ENCODE measurements at regions not wholly inside any gene's neighbourhood (a gene's known extent, or its start where the extent isn't known, plus 50 kb on each side); places are given as distances from the start of the nearest gene placed in this dataset.
"Not testable (repeated sequence)": the region's sequence is repeated elsewhere in the genome, so short reads cannot be mapped to it uniquely, and the experiment has no call there.

DNA sequence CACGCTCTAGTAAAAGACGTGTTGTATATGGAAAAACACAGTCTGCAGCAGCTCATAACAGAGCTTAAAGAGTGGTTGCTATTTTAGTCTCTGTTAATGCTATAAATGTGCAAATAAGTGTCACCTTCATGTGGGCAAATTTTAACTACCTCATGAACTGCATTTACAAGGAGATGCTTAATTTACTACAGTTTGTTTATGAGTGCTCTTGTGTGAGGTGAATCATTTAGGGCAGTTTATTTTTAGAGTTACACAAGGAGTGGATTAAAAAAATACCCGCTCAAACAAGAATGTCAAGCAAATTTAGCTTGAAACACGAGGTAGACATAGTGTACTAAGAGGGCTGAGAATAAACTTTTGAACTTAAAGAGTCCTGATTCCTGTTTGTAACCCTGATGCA is 579.0 kb downstream of the MFSD1 start:
- Histone ChIP-seq H3K4me3 (no peak overlapping the region), H3K9me3 (no peaks in the 10 kb centered on the region), H3K27ac (no peak overlapping the region), H3K4me1 (no peaks in the 10 kb centered on the region), H3K27me3 (no peaks in the 10 kb centered on the region), H3K36me3 (no peaks in the 10 kb centered on the region)
- TF ChIP-seq CTCF (IDR thresholded peaks at IDR 0.05) = no peak
- TF ChIP-seq EP300 (IDR thresholded peaks at IDR 0.05; ENCODE audit: low read depth) = no peak
- no peak for TF ChIP-seq POLR2AphosphoS5 (IDR thresholded peaks at IDR 0.05)
- TF ChIP-seq POLR2A (IDR thresholded peaks at IDR 0.05) = no peak
- no peak for DNase-seq
- in situ Hi-C loops (cut with MboI; ENCODE audit: low pct_ligation_motif_present in 1 of 4, low pct_unique_long_range_greater_than_20kb in 1 of 4, low sequenced_read_pairs in 3 of 4) = no loop called here
- WGBS, 2 donors (ENCODE audit: low coverage in 1 of 2) = 40 to 42% methylated on average over 4 of the region's 4 CpGs
- intact Hi-C loops (cut with DNase I; ENCODE audit: low total_unique reads) = no loop called here

GRCh38 chr3:159390656-159391212 is 588.9 kb downstream of the MFSD1 start:
- Histone ChIP-seq H3K4me1 (no peaks in the 10 kb centered on the region), H3K27me3 (no peaks in the 10 kb centered on the region), H3K9me3 (no peaks in the 10 kb centered on the region), H3K27ac (no peak overlapping the region), H3K36me3 (no peaks in the 10 kb centered on the region), H3K4me3 (no peak overlapping the region)
- 56 to 62% methylated on average over 1 of the region's 1 CpG for WGBS, 2 donors (ENCODE audit: low coverage in 1 of 2)
- in situ Hi-C loops (cut with MboI; ENCODE audit: low pct_ligation_motif_present in 1 of 4, low pct_unique_long_range_greater_than_20kb in 1 of 4, low sequenced_read_pairs in 3 of 4) = no loop called here
- TF ChIP-seq CTCF (IDR thresholded peaks at IDR 0.05) (no peak), POLR2AphosphoS5 (IDR thresholded peaks at IDR 0.05) (no peak), POLR2A (IDR thresholded peaks at IDR 0.05) (no peak), EP300 (IDR thresholded peaks at IDR 0.05; ENCODE audit: low read depth) (no peak)
- no peak for DNase-seq
- intact Hi-C loops (cut with DNase I; ENCODE audit: low total_unique reads) = no loop called here

- H3K27ac ChIP-seq; H3K36me3 ChIP-seq; H3K4me3 ChIP-seq; intact Hi-C loops (cut with DNase I; ENCODE audit: low total_unique reads); DNase-seq; in situ Hi-C loops (cut with MboI; ENCODE audit: low pct_ligation_motif_present in 1 of 4, low pct_unique_long_range_greater_than_20kb in 1 of 4, low sequenced_read_pairs in 3 of 4); H3K27me3 ChIP-seq; H3K4me1 ChIP-seq; H3K9me3 ChIP-seq: not testable (repeated sequence)
- 87% methylated on average over 6 of the region's 7 CpGs; no CpG with 5 or more reads in 1 of the 2 donors for WGBS, 2 donors (ENCODE audit: low coverage in 1 of 2)
These were observed 591.0 kb upstream of the IL12A start for GRCh38 chr3:159397683-159398082.

DNA sequence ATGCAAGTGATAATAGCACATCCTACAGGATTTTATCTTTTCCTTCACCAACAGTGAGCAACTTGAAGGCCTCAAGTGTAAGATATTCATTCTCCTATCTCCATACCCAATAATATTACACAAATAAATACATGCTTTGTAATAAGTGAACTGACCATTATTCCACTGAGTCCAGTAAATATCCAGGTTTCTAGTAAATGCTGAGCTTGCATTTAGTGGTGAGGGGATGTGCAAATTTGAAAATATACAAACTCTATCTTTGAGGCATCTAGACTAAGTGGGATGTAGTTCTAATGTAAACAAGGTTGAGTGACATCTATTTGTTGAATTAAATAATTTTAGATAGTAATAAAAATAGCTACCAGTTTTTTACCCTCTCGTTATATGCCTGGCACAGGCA is 587.6 kb upstream of the IL12A start:
- 63 to 67% methylated on average over 1 of the region's 1 CpG for WGBS, 2 donors (ENCODE audit: low coverage in 1 of 2)
- no peak overlapping the region for H3K4me3 ChIP-seq
- no peak for DNase-seq
- H3K9me3 ChIP-seq = no peaks in the 10 kb centered on the region
- no peaks in the 10 kb centered on the region for H3K36me3 ChIP-seq
- H3K4me1 ChIP-seq = no peaks in the 10 kb centered on the region
- TF ChIP-seq EP300 (IDR thresholded peaks at IDR 0.05; ENCODE audit: low read depth) (no peak), POLR2AphosphoS5 (IDR thresholded peaks at IDR 0.05) (no peak), CTCF (IDR thresholded peaks at IDR 0.05) (no peak), POLR2A (IDR thresholded peaks at IDR 0.05) (no peak)
- in situ Hi-C loops (cut with MboI; ENCODE audit: low pct_ligation_motif_present in 1 of 4, low pct_unique_long_range_greater_than_20kb in 1 of 4, low sequenced_read_pairs in 3 of 4) (no loop called here), intact Hi-C loops (cut with DNase I; ENCODE audit: low total_unique reads) (no loop called here)
- H3K27me3 ChIP-seq = no peaks in the 10 kb centered on the region
- H3K27ac ChIP-seq = no peak overlapping the region

DNA sequence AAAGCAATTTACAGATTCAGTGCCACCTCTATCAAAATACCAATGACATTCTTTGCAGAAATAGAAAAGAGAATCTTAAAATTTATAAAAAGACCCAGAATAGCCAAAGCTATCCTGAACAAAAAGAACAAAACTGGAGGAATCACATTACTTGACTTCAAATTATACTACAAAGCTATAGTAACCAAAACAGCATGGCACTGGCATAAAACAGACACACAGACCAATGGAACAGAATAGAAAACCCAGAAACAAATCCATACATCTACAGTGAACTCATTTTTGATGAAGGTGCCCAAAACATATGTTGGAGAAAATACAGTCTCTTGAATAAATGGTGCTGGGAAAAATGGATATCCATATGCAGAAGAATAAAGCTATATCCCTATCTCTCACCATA is 578.9 kb upstream of the IL12A start:
- H3K27me3 ChIP-seq; in situ Hi-C loops (cut with MboI; ENCODE audit: low pct_ligation_motif_present in 1 of 4, low pct_unique_long_range_greater_than_20kb in 1 of 4, low sequenced_read_pairs in 3 of 4); H3K9me3 ChIP-seq; H3K4me3 ChIP-seq; H3K27ac ChIP-seq; intact Hi-C loops (cut with DNase I; ENCODE audit: low total_unique reads); H3K36me3 ChIP-seq; DNase-seq; H3K4me1 ChIP-seq: not testable (repeated sequence)
